AG04450 (cell line): ENCODE measurements at regions not wholly inside any gene's neighbourhood (a gene's known extent, or its start where the extent isn't known, plus 50 kb on each side); places are given as distances from the start of the nearest gene placed in this dataset.

Experiments
- CTCF ChIA-PET: fragments of 300-600, 350-600 bp; formaldehyde crosslinking; extraction: SDS; loops from one replicate; lab custom pipeline; 2022; ENCODE audit warnings: antibody characterized with exemption, inconsistent platforms; lab: Charles Lee
- POLR2A ChIA-PET: fragments of 350-600 bp; formaldehyde crosslinking; extraction: SDS; loops from one replicate; lab custom pipeline; 2021; ENCODE audit warnings: antibody characterized with exemption, inconsistent platforms; lab: Yijun Ruan, JAX
- DNase-seq: peaks from one replicate; pipeline ENCODE4 v3.0.0-alpha.2; 2011; ENCODE audit warnings: low read depth, low spot score
- H3K27ac ChIP-seq: one replicate; pipeline ENCODE4 v1.5.1; 2012; ENCODE audit warnings: low read depth, low read length, control low read depth
- H3K27me3 ChIP-seq: one replicate; pipeline ENCODE4 v1.6.0; 2012; ENCODE audit warnings: low read length; ENCODE audit not compliant: control insufficient read depth, insufficient read depth
- H3K4me3 ChIP-seq: 2 replicates; pipeline ENCODE4 v1.5.1; 2011; ENCODE audit warnings: mild to moderate bottlenecking, low read depth, low read length, control low read depth
- H3K9me3 ChIP-seq: 2 replicates; pipeline ENCODE4 v1.5.1; 2012; ENCODE audit warnings: low read length; ENCODE audit not compliant: control insufficient read depth, insufficient read depth
- CTCF ChIP-seq: IDR thresholded peaks from 2 replicates; pipeline ENCODE4 v1.5.1; 2011; ENCODE audit warnings: low read depth, low read length, control low read depth, inconsistent platforms

- POLR2A ChIA-PET = no interaction called here
- CTCF ChIA-PET = interaction anchor here (1.5 kb wide), 1 partner anchor 13 kb away, joined by 4 read pairs; no protein-coding TSS in a partner anchor
- no peak overlapping the region for H3K4me3 ChIP-seq
- no peak overlapping the region for H3K27ac ChIP-seq
- no peak for TF ChIP-seq CTCF
- no peak for DNase-seq
- H3K9me3 ChIP-seq = peaks cover 7% of the 10 kb centered on the region; the same call in 1 of the 2 replicates
- H3K27me3 ChIP-seq = peaks cover 3% of the 10 kb centered on the region
Observed at GRCh38 chr13:77480066-77480465, 55.4 kb upstream of the SCEL start.

- ChIA-PET POLR2A (no interaction called here), CTCF (interaction anchor here (0.9 to 2.7 kb wide), 27 partner anchors 8 to 452 kb away, joined by 3 to 26 read pairs (median 7); partner anchors contain the start of genes FBXL3 and MYCBP2)
- DNase-seq = no peak
- H3K27ac ChIP-seq = no peak overlapping the region
- no peak overlapping the region for H3K4me3 ChIP-seq
- TF ChIP-seq CTCF = no peak
- peaks cover 3% of the 10 kb centered on the region for H3K27me3 ChIP-seq
- peaks cover 7% of the 10 kb centered on the region; the same call in 1 of the 2 replicates for H3K9me3 ChIP-seq
Observed at GRCh38 chr13:77479326-77479725, 56.2 kb upstream of the SCEL start.

- POLR2A ChIA-PET = no interaction called here
Observed at GRCh38 chr13:77477299-77477848, 58.1 kb upstream of the SCEL start.

GRCh38 chr13:77476456-77476855 lies 59.0 kb upstream of the SCEL start:
- peaks cover 3% of the 10 kb centered on the region for H3K27me3 ChIP-seq
- ChIA-PET CTCF (interaction anchor here (2.2 to 2.7 kb wide), 2 partner anchors 16 to 22 kb away, joined by 8 to 10 read pairs; no protein-coding TSS in a partner anchor), POLR2A (no interaction called here)
- TF ChIP-seq CTCF = no peak
- peaks cover 7% of the 10 kb centered on the region; the same call in 1 of the 2 replicates for H3K9me3 ChIP-seq
- H3K4me3 ChIP-seq = no peak overlapping the region
- no peak for DNase-seq
- no peak overlapping the region for H3K27ac ChIP-seq

More at GRCh38 chr13:77477299-77477848, 58.1 kb upstream of the SCEL start:
- Histone ChIP-seq H3K9me3 (peaks cover 7% of the 10 kb centered on the region; the same call in 1 of the 2 replicates), H3K27me3 (peaks cover 3% of the 10 kb centered on the region), H3K4me3 (no peak overlapping the region), H3K27ac (no peak overlapping the region)
- no peak for TF ChIP-seq CTCF
- DNase-seq = no peak
- CTCF ChIA-PET = interaction anchor here (0.7 to 2.7 kb wide), 14 partner anchors 12 to 487 kb away, joined by 3 to 26 read pairs (median 7); partner anchors contain the start of gene FBXL3

- H3K9me3 ChIP-seq = peaks cover 7% of the 10 kb centered on the region; the same call in 1 of the 2 replicates
- DNase-seq = no peak
- no peak overlapping the region for H3K27ac ChIP-seq
- POLR2A ChIA-PET = no interaction called here
- H3K4me3 ChIP-seq = no peak overlapping the region
- CTCF ChIA-PET = no interaction called here
- no peak for TF ChIP-seq CTCF
- peaks cover 3% of the 10 kb centered on the region for H3K27me3 ChIP-seq
Observed at GRCh38 chr13:77475345-77476084, 60.0 kb upstream of the SCEL start.
